Caco-2 (cell line): ENCODE measurements at regions not wholly inside any gene's neighbourhood (a gene's known extent, or its start where the extent isn't known, plus 50 kb on each side); places are given as distances from the start of the nearest gene placed in this dataset.

Experiments used
- BruUV-seq: library from RNA; stranded (reverse); fragments of 400-500 nt; replicated peaks from 2 replicates; lab custom pipeline; 2021; lab: Mats Ljungman, UMichigan
- CTCF ChIA-PET: fragments of 300-600 bp; sonication (Branson Sonifier 250); formaldehyde crosslinking; loops from one replicate; lab custom pipeline; 2022; ENCODE audit warnings: antibody characterized with exemption; lab: Charles Lee
- POLR2A ChIA-PET: fragments of 300-600 bp; sonication (Branson Sonifier 250); formaldehyde crosslinking; loops from one replicate; lab custom pipeline; 2022; ENCODE audit warnings: antibody characterized with exemption; lab: Charles Lee
- DNase-seq, 2 experiments: peaks; one replicate each; pipeline versions ENCODE4 v3.0.0 to v3.0.0-alpha.2; 2020 to 2022
- H3K27me3 ChIP-seq: replicated peaks from 2 replicates; pipeline ENCODE4 v1.6.0; 2011; ENCODE audit warnings: low read length; ENCODE audit not compliant: control insufficient read depth, insufficient read depth
- H3K36me3 ChIP-seq: 2 replicates; pipeline ENCODE4 v1.5.1; 2011; ENCODE audit warnings: low read length; ENCODE audit not compliant: control insufficient read depth, insufficient read depth
- H3K4me1 ChIP-seq: fragments of 250-450 bp; sonication (Bioruptor Pico); 2 replicates; pipeline ENCODE4 v1.5.1; 2020; ENCODE audit warnings: mild to moderate bottlenecking
- H3K4me3 ChIP-seq: 2 replicates; pipeline ENCODE4 v1.5.1; 2011; ENCODE audit warnings: low read depth, mild to moderate bottlenecking, control low read depth, low read length
- H3K9me3 ChIP-seq: fragments of 250-450 bp; sonication (Bioruptor Pico); 2 replicates; pipeline ENCODE4 v1.5.1; 2020; ENCODE audit warnings: mild to moderate bottlenecking, moderate library complexity
- H3K27ac Mint-ChIP-seq: one replicate; pipeline ENCODE4 v1.8.0; 2022; ENCODE audit warnings: mixed read lengths; ENCODE audit not compliant: unreplicated experiment
- H3K27me3 Mint-ChIP-seq: one replicate; pipeline ENCODE4 v1.8.0; 2022; ENCODE audit warnings: mixed read lengths; ENCODE audit not compliant: insufficient read depth, unreplicated experiment
- H3K36me3 Mint-ChIP-seq: one replicate; pipeline ENCODE4 v1.8.0; 2022; ENCODE audit warnings: mild to moderate bottlenecking, mixed read lengths; ENCODE audit not compliant: insufficient read depth, unreplicated experiment
- H3K4me1 Mint-ChIP-seq: one replicate; pipeline ENCODE4 v1.8.0; 2022; ENCODE audit warnings: low read depth, mixed read lengths; ENCODE audit not compliant: unreplicated experiment
- H3K4me3 Mint-ChIP-seq: one replicate; pipeline ENCODE4 v1.8.0; 2022; ENCODE audit warnings: mild to moderate bottlenecking, moderate library complexity, mixed read lengths; ENCODE audit not compliant: unreplicated experiment
- H3K9me3 Mint-ChIP-seq: one replicate; pipeline ENCODE4 v1.8.0; 2022; ENCODE audit warnings: mixed read lengths; ENCODE audit not compliant: unreplicated experiment
- intact Hi-C: fragments of 100-400 bp; cut with micrococcal nuclease; formaldehyde crosslinking; loops from one replicate; pipeline ENCODE4 v1.10.0; 2022; ENCODE audit not compliant: unreplicated experiment
- TF ChIP-seq, protein P1 (sequence below), 2 experiments: fragments of 200-600 bp in 1 of 2; IDR thresholded peaks; 1 replicate in 1 of 2; 2 replicates in 1 of 2; pipeline versions ENCODE4 v1.5.1 to v1.8.0; 2011 to 2022; ENCODE audit warnings: antibody characterized with exemption in 1 of 2, control low read depth in 1 of 2, inconsistent platforms in 1 of 2, low read depth in 1 of 2, low read length in 1 of 2, mild to moderate bottlenecking in 1 of 2, moderate library complexity in 1 of 2; ENCODE audit not compliant: insufficient read depth in 1 of 2, severe bottlenecking in 1 of 2, unreplicated experiment in 1 of 2

DNA sequence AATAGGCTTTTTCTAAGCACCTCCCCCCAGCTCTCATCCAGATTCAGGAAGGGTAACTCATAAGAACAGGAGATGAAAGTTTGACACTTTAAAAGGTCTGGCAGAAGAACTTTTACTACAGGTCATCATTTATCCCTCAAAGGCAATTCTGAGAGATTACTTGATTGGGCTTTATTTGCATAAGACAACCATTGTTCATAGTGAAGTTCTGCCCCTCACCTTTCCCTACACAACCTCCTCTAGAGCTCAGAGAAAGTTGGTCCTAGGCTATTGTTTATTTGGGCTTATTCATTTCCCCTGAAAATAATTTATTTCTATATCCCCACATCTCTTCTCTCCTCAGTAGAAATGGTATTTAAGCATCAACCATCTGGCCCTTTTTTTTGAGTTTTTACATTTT is 568.4 kb downstream of the ZNF608 start:
- POLR2A ChIA-PET, result no interaction called here
- peaks cover 3% of the 10 kb centered on the region; the same call in 1 of the 2 replicates for H3K9me3 ChIP-seq
- intact Hi-C loops, result no loop called here
- H3K4me3 ChIP-seq, result no peak overlapping the region
- no peaks in the 10 kb centered on the region for H3K27me3 ChIP-seq
- Mint-ChIP-seq H3K9me3 (peaks cover 15% of the 10 kb centered on the region), H3K27me3 (no peaks in the 10 kb centered on the region), H3K4me3 (no peak overlapping the region), H3K27ac (no peak overlapping the region), H3K36me3 (no peaks in the 10 kb centered on the region), H3K4me1 (no peaks in the 10 kb centered on the region)
- H3K4me1 ChIP-seq, result no peaks in the 10 kb centered on the region
- no peak for DNase-seq
- CTCF ChIA-PET, result no interaction called here
- no TSS peak for BruUV-seq
- no peaks in the 10 kb centered on the region; the same call in 1 of the 2 replicates for H3K36me3 ChIP-seq
- TF ChIP-seq, protein P1, sequence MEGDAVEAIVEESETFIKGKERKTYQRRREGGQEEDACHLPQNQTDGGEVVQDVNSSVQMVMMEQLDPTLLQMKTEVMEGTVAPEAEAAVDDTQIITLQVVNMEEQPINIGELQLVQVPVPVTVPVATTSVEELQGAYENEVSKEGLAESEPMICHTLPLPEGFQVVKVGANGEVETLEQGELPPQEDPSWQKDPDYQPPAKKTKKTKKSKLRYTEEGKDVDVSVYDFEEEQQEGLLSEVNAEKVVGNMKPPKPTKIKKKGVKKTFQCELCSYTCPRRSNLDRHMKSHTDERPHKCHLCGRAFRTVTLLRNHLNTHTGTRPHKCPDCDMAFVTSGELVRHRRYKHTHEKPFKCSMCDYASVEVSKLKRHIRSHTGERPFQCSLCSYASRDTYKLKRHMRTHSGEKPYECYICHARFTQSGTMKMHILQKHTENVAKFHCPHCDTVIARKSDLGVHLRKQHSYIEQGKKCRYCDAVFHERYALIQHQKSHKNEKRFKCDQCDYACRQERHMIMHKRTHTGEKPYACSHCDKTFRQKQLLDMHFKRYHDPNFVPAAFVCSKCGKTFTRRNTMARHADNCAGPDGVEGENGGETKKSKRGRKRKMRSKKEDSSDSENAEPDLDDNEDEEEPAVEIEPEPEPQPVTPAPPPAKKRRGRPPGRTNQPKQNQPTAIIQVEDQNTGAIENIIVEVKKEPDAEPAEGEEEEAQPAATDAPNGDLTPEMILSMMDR (IDR thresholded peaks at IDR 0.05; ENCODE audit: insufficient read depth in 1 of 2, low read depth in 1 of 2, low read length in 1 of 2, severe bottlenecking in 1 of 2, unreplicated experiment in 1 of 2), result no peak

DNA sequence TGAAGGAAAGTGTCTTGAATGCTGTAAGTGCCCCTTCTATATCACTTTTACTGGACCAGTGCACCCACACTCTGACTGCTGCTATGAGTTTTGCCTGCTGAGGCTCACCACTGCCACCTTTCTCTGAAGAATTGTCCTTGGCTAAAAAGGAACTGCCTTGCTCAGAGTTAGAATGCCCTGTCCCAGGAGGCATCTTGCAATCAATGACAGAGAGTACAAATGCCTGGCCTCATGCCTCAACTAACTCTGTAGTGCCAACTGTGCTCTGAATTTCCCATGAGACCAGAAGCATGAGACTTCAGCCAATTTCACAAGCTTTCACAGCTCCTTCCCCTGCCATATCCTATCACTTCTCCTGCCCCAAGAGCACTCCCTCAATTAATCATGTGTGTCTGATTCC is 569.7 kb downstream of the ZNF608 start:
- Histone ChIP-seq H3K4me1 (no peaks in the 10 kb centered on the region), H3K27me3 (no peaks in the 10 kb centered on the region), H3K4me3 (no peak overlapping the region), H3K9me3 (peaks cover 13% of the 10 kb centered on the region), H3K36me3 (no peaks in the 10 kb centered on the region; the same call in 1 of the 2 replicates)
- peaks cover 28% of the 10 kb centered on the region for H3K9me3 Mint-ChIP-seq
- intact Hi-C loops, result no loop called here
- no peak overlapping the region for H3K4me3 Mint-ChIP-seq
- DNase-seq, result no peak
- no peaks in the 10 kb centered on the region for H3K4me1 Mint-ChIP-seq
- TF ChIP-seq, protein P1 (IDR thresholded peaks at IDR 0.05; ENCODE audit: insufficient read depth in 1 of 2, low read depth in 1 of 2, low read length in 1 of 2, severe bottlenecking in 1 of 2, unreplicated experiment in 1 of 2), result no peak
- H3K36me3 Mint-ChIP-seq, result no peaks in the 10 kb centered on the region
- CTCF ChIA-PET, result no interaction called here
- POLR2A ChIA-PET, result no interaction called here
- BruUV-seq, result no TSS peak
- H3K27ac Mint-ChIP-seq, result no peak overlapping the region
- H3K27me3 Mint-ChIP-seq, result no peaks in the 10 kb centered on the region

DNA sequence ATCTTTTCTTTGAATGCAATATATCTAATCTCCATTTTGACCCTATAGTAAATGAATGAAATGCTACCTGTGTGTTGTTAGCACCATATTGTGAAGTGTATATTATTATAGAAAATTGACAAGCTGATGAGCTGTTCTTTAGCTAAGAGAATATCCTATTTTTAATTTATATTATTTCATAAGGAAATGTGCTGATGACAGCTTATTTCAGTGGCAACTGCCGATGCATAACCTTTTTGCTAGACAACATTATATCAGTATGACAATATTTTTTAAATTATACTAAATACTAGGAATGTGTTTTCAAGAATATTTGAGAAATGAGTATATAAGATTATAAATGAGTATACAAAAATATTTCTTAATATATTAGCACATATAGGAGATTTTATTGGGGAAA is 573.1 kb downstream of the ZNF608 start:
- Mint-ChIP-seq H3K27me3 (no peaks in the 10 kb centered on the region), H3K27ac (no peak overlapping the region), H3K36me3 (no peaks in the 10 kb centered on the region), H3K4me1 (no peaks in the 10 kb centered on the region), H3K9me3 (peaks cover 29% of the 10 kb centered on the region), H3K4me3 (no peak overlapping the region)
- H3K9me3 ChIP-seq, result peaks cover 16% of the 10 kb centered on the region
- H3K4me3 ChIP-seq, result no peak overlapping the region
- TF ChIP-seq, protein P1 (IDR thresholded peaks at IDR 0.05; ENCODE audit: insufficient read depth in 1 of 2, low read depth in 1 of 2, low read length in 1 of 2, severe bottlenecking in 1 of 2, unreplicated experiment in 1 of 2), result no peak
- no TSS peak for BruUV-seq
- POLR2A ChIA-PET, result no interaction called here
- H3K27me3 ChIP-seq, result no peaks in the 10 kb centered on the region
- no peak for DNase-seq
- CTCF ChIA-PET, result no interaction called here
- no peaks in the 10 kb centered on the region; the same call in 1 of the 2 replicates for H3K36me3 ChIP-seq
- intact Hi-C loops, result no loop called here
- no peaks in the 10 kb centered on the region for H3K4me1 ChIP-seq
